HG02884 (cell line): ENCODE measurements at regions not wholly inside any gene's neighbourhood (a gene's known extent, or its start where the extent isn't known, plus 50 kb on each side); places are given as distances from the start of the nearest gene placed in this dataset.

Source experiments
- ATAC-seq: cut with Tn5 transposase; IDR thresholded peaks from one replicate; pipeline ENCODE4 v1.9.1; 2021; ENCODE audit warnings: mild to moderate bottlenecking, moderate library complexity; ENCODE audit not compliant: unreplicated experiment

DNA sequence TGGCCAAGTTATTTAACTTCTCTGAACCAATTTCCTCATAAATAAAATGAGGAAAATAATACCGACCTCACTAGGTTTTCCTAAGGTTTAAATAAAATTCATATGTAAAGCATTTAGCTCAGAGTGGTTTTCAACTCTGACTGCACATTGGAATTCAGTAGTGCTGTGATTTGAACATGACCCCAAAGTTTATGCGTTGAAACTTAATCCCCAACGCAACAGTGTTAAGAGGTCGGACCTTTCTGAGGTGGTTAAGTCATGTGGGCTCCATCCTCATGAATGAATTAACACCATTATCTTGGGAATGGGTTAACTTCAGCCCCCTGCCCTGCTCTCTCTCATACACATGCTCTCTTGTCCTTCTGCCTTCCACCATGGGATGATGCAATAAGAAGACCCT, 322.2 kb downstream of the AASDHPPT start:
- ATAC-seq = no peak

DNA sequence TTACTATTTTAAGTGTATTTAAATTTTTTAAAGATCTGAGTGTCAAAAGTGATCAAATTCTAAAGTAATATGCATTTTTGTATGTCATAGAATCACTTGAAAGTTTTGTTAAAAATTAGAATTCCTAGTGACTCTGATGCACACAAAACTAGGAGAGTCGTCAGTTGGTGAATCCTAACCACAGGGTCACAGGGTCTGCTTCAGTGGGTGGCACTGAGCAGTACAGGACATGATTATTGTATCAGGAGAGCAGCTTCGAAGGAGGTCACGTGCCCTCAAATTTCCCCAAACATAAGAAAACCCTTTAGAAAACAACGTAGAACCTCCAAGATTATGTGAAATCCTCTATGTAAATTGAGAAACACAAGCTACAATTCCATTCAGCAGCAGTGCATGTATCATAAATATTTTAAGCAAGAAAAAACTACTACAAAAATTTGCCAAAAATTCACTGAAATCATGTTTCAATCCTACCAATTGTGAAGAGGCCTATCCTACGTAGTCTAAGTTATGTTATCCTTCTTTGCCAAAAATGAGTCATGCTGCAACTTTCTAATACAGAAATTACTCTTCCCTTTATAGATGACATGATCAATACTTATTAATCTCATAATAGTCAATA, 323.6 kb downstream of the AASDHPPT start:
- ATAC-seq = no peak

GRCh38 chr11:106403751-106404150, 326.3 kb downstream of the AASDHPPT start:
- ATAC-seq = no peak

- no peak for ATAC-seq
Measured at GRCh38 chr11:106409222-106409621, 331.8 kb downstream of the AASDHPPT start.

DNA sequence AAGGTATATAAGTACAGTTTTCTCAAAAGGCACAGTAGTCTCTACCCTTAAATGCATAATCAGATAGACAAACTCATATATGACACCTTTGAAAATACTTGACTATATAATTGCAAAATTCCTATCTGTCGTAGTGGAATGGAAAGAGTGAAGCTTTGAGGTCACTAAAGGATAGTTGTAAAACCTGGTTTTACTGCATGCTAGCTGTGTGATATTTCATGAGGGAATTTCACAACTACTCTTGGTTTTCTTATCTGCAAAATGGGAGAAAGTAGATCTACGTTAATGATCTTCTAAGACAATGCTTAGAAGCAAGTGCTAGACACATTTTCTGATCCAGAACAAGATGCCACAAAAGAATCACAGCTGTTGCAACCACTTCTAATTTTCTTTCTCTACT, 332.2 kb downstream of the AASDHPPT start:
- ATAC-seq = no peak

- ATAC-seq = no peak
Measured at GRCh38 chr11:106410902-106411301, 333.4 kb downstream of the AASDHPPT start.

- ATAC-seq = no peak
Measured at GRCh38 chr11:106413222-106413621, 335.8 kb downstream of the AASDHPPT start.

DNA sequence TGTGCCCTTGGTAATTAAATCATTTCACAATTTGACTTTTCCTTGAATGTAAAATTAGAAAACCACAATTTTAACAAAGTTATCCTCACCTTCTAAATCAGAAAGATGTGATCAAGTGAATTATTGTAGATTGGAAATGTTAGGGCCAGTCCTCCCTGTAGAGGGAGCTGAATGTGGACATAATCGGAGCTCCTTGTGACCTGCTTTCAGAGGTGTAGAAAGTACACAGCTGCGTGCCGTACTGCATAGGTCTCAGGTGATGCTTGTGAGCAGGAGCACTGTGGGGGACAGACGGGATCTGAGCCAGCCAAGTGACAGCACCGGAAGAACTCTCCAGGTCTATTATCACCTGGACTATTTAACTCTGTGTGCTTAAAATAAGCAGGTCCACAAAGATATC, 338.0 kb downstream of the AASDHPPT start:
- no peak for ATAC-seq

DNA sequence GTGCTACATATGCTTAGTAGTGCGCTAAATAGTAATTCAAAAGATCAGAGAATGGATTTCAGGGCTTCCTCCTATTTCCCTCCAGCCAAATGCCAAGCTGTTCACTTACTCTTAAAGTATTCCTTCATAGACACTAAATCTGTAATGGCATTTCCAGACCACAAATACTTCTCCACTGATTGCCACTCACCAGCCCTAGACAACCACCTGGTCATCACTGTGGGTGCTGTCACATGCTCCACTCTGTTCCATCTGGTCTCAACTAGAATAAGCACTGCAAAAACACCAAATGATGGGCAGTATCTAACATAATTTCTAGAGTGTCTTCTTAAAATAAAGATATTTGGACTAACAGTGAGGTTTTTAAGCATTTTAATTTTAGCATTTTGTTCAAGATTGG, 341.3 kb downstream of the AASDHPPT start:
- ATAC-seq = no peak

DNA sequence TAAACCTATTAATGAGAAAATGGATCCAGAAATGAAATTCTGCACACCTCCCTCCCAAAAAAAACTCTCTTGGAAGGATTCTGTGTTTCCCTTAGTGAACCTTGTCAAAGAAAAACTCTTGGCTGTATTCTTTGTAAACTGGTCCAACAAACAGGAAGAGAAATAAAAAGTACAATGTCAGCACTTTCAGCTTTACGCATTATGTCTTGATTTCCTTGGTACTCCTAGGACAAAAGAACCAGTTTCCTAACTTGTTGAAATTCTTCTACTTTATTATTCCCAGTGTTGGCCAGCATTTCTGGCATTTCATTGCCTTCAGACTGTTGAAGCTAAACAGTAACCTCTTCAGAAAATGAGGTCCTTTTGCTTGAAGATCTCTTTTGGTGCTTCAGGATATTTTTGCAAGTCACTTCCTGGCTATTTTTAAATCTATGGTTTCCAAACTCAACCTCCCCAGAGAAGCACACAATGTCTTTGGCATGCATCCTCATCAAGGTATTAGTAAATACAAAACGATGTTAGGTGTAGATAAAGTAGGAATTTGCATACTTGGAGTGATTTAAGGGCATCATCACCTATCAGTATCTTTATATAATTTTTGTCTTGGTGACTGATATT, 342.7 kb downstream of the AASDHPPT start:
- ATAC-seq = no peak

DNA sequence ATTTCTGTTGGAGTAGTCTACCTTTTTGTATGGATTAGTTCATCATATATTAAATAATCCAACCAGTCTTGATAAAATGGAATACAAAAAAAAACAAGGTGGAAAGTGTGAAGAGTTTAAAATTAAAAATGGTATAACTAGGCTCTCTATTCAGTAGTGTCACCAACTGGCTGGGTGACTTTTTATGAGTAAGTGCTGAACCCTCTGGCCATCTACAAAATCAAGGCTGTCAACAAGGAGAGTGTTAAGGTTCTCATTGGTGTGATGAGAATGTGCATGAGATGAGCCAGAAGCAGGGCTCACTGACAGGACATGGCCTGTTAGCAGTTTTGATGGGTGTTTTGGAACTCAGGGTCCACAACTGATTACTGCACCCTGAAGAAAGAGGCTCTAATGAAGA, 343.2 kb downstream of the AASDHPPT start:
- no peak for ATAC-seq

GRCh38 chr11:106421676-106422292, 344.3 kb downstream of the AASDHPPT start:
- ATAC-seq = no peak

GRCh38 chr11:106422583-106422982, 345.1 kb downstream of the AASDHPPT start:
- no peak for ATAC-seq

DNA sequence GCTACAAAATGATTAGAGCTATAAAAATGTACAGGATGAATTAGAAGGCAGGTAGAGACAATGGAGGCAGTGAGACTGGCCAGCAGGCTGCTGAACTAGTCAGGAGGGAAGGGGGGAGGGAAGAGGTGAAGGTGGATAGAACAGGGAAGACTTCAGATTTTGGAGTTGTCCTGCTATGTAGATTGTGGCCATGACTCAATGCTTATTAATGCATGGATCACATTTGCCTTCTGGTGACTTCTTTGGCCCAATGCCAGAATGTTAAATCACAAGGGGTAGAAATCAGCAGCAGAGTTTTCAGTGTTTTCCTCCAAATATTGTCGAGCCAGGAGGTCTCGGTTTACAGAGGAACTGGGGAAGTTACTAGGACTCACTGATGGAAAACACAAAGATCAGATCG, 346.6 kb downstream of the AASDHPPT start:
- ATAC-seq = no peak

DNA sequence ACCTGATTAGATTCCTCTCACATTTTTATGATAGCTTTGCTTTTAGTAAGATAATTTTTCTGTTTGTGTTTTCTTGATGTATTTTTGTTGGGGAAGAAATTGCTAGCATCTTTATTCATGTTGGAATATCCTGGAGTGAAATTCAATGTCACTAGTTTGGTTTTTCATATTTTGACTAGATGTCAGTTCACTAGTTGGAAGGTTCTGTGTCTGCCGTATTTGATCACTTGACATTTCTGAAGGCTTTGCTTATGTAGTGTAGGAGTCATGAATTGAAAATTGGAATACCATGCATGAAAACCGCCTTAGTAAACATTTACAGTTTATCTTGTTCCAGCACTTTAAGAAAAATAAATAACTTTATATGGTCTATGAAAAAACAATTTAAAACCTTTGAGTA, 348.4 kb downstream of the AASDHPPT start:
- no peak for ATAC-seq

- no peak for ATAC-seq
Measured at GRCh38 chr11:106426696-106427095, 349.2 kb downstream of the AASDHPPT start.

DNA sequence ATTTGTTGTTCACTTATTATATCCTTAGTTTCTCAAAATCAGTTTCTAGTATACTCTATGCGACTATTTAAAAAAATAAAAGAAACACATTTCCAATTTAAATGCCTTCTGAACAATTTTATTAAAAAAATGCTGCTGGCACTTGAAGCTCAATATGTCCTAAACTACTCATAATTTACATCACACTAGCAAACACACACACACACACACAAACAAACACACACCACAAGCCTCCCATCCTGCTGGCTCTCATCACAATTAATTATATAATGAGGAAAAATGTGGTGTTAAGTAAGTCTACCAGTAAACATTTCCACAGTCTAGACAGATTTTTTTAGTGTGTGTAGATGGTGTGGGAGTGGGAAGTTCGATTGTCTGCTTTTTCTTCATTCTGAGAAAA, 350.3 kb downstream of the AASDHPPT start:
- ATAC-seq = no peak

DNA sequence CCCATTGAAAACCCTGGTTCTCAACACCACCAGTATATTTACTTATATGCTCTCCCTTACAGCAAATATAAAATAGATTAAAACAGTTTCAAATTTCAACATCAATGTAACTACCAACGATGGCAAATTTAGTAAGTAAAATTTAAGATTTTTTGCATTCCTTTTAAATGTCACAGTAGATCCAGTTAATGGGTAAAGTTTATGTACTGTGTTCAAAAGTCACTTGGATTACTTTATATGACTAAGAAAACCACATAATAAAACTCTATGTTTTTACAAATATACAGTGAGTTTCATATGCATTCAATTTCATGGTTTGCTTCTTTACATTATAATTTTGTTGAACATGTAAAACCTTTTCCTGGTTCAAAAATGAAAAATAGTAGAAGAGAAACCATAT, 364.6 kb downstream of the AASDHPPT start:
- ATAC-seq = no peak

GRCh38 chr11:106446302-106446701, 368.8 kb downstream of the AASDHPPT start:
- ATAC-seq = no peak

- ATAC-seq = no peak
Measured at GRCh38 chr11:106446955-106447354, 369.5 kb downstream of the AASDHPPT start.

GRCh38 chr11:106447631-106448191, 370.2 kb downstream of the AASDHPPT start:
- ATAC-seq = no peak

DNA sequence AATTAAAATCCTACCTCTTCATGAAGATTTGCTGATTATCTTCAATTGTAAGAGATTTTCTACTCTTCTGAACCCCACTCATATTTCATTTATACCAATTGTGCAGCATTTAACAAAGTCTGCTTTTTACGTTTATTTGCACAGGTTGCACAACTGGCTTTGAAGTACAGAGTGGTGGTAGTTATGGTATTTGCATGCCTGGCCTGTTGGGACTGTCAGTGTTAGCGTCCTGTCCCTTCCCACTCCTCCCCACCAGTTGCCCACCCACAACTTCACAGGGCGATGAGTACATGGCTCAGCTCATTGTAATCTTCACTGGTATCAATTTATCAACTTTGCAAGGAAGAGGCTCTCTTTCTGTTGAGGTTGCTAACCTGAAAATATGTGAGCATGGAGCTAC, 372.3 kb downstream of the AASDHPPT start:
- no peak for ATAC-seq
